A549 (cell line): ENCODE measurements at regions not wholly inside any gene's neighbourhood (a gene's known extent, or its start where the extent isn't known, plus 50 kb on each side); places are given as distances from the start of the nearest gene placed in this dataset.

Source experiments
- ATAC-seq, 2 experiments: fragments of 200-7000 bp in 1 of 2; fragments of >200 bp in 1 of 2; cut with Nextera tagmentation in 1 of 2; cut with Tn5 transposase in 1 of 2; 3 replicates each; pipeline versions ENCODE4 v1.8.0 to v1.9.1; 2018 to 2020; ENCODE audit warnings: mild to moderate bottlenecking in 1 of 2, moderate library complexity in 1 of 2
- CTCF ChIA-PET: fragments of 300-600 bp; sonication (Branson Sonifier 250); formaldehyde crosslinking; extraction: SDS; loops from one replicate; lab custom pipeline; 2021; ENCODE audit warnings: antibody characterized with exemption, inconsistent platforms; lab: Yijun Ruan, JAX
- POLR2A ChIA-PET: fragments of 350-600 bp; formaldehyde crosslinking; extraction: SDS; loops from one replicate; lab custom pipeline; 2021; ENCODE audit warnings: antibody characterized with exemption, inconsistent platforms; lab: Yijun Ruan, JAX
- DNase-seq, 2 experiments: peaks; one replicate each; pipeline versions ENCODE4 v3.0.0 to v3.0.0-alpha.2; 2011 to 2016; ENCODE audit warnings: low read depth in 1 of 2, low spot score in 1 of 2
- FAIRE-seq: peaks from 2 replicates; lab custom pipeline; 2011; peaks lifted over from hg19 to GRCh38; lab: Jason Lieb, UNC
- H3K27ac ChIP-seq, 2 experiments: fragments of >200 bp; sonication (Bioruptor Twin); formaldehyde crosslinking; 3 replicates each; pipeline ENCODE4 v1.5.1; 2016 to 2017
- H3K4me1 ChIP-seq: fragments of >200 bp; sonication (Bioruptor Twin); formaldehyde crosslinking; 3 replicates; pipeline ENCODE4 v1.6.1; 2016
- H3K4me2 ChIP-seq: fragments of >200 bp; sonication (Bioruptor Twin); formaldehyde crosslinking; 3 replicates; pipeline ENCODE4 v1.6.1; 2016
- H3K4me3 ChIP-seq: fragments of >200 bp; sonication (Bioruptor Twin); formaldehyde crosslinking; 3 replicates; pipeline ENCODE4 v1.5.1; 2016
- H3K9me3 ChIP-seq: fragments of >200 bp; sonication (Bioruptor Twin); formaldehyde crosslinking; 3 replicates; pipeline ENCODE4 v1.6.1; 2016
- CBX2 ChIP-seq: fragments of 200-600 bp; sonication (generic); IDR thresholded peaks from 2 replicates; pipeline ENCODE4 v1.6.1; 2016; ENCODE audit warnings: low read depth, mild to moderate bottlenecking, borderline replicate concordance
- CBX8 ChIP-seq: fragments of 200-600 bp; sonication (generic); IDR thresholded peaks from 2 replicates; pipeline ENCODE4 v1.6.1; 2016
- CEBPB ChIP-seq, 2 experiments: fragments of >200 bp in 1 of 2; sonication (Bioruptor Twin) in 1 of 2; formaldehyde crosslinking in 1 of 2; IDR thresholded peaks; 2 replicates each; pipeline ENCODE4 v1.6.1; 2012 to 2016
- CHD4 ChIP-seq: fragments of 200-600 bp; sonication (generic); IDR thresholded peaks from 2 replicates; pipeline ENCODE4 v1.6.1; 2016; ENCODE audit warnings: antibody characterized with exemption, mild to moderate bottlenecking, borderline replicate concordance
- ESRRA ChIP-seq: fragments of 150-350 bp; IDR thresholded peaks from 2 replicates; pipeline ENCODE4 v1.6.1; 2014; ENCODE audit warnings: mild to moderate bottlenecking, low read length, borderline replicate concordance
- FOSB ChIP-seq: fragments of 250-450 bp; sonication (Bioruptor Pico); IDR thresholded peaks from 2 replicates; pipeline ENCODE4 v1.5.0; 2020; ENCODE audit warnings: mild to moderate bottlenecking, moderate library complexity
- FOSL2 ChIP-seq, 2 experiments: fragments of 450-650 bp in 1 of 2; fragments of >200 bp in 1 of 2; sonication (Bioruptor Twin) in 1 of 2; formaldehyde crosslinking; IDR thresholded peaks; 2 replicates each; pipeline versions ENCODE4 v1.5.0 to v1.6.1; 2016 to 2020; ENCODE audit warnings: mild to moderate bottlenecking in 1 of 2, moderate library complexity in 1 of 2
- FOXS1 ChIP-seq: fragments of 250-450 bp; sonication (Bioruptor Pico); IDR thresholded peaks from 2 replicates; pipeline ENCODE4 v1.5.0; 2020; ENCODE audit warnings: mild to moderate bottlenecking, moderate library complexity
- GATA3 ChIP-seq: IDR thresholded peaks from 2 replicates; pipeline ENCODE4 v1.6.1; 2012; ENCODE audit warnings: borderline replicate concordance
- HDAC2 ChIP-seq: fragments of 200-600 bp; sonication (generic); IDR thresholded peaks from 2 replicates; pipeline ENCODE4 v1.6.1; 2016
- HEYL ChIP-seq: fragments of 250-450 bp; sonication (Bioruptor Pico); IDR thresholded peaks from 2 replicates; pipeline ENCODE4 v1.8.0; 2021; ENCODE audit warnings: mild to moderate bottlenecking, moderate library complexity
- HOXA7 ChIP-seq: fragments of 250-450 bp; sonication (Bioruptor Pico); IDR thresholded peaks from 2 replicates; pipeline ENCODE4 v1.5.0; 2020; ENCODE audit warnings: mild to moderate bottlenecking, moderate library complexity
- HOXB13 ChIP-seq: fragments of 250-450 bp; sonication (Bioruptor Pico); IDR thresholded peaks from 2 replicates; pipeline ENCODE4 v1.5.0; 2020; ENCODE audit warnings: low read depth, mild to moderate bottlenecking, moderate library complexity
- JUNB ChIP-seq: fragments of >200 bp; sonication (Bioruptor Twin); formaldehyde crosslinking; IDR thresholded peaks from 2 replicates; pipeline ENCODE4 v1.6.1; 2016
- KDM1A ChIP-seq: fragments of 200-600 bp; sonication (generic); IDR thresholded peaks from 2 replicates; pipeline ENCODE4 v1.6.1; 2016; ENCODE audit warnings: low read depth, mild to moderate bottlenecking
- MAFK ChIP-seq: fragments of 450-650 bp; IDR thresholded peaks from 2 replicates; pipeline ENCODE4 v1.6.1; 2014; ENCODE audit not compliant: partially characterized antibody
- MYC ChIP-seq: IDR thresholded peaks from 2 replicates; pipeline ENCODE4 v1.6.1; 2012; ENCODE audit warnings: mild to moderate bottlenecking, inconsistent platforms, low read length, improper control_type of control experiment, borderline replicate concordance
- NFE2L2 ChIP-seq: fragments of 150-350 bp; conservative IDR thresholded peaks from 2 replicates; pipeline ENCODE4 v1.6.1; 2014; ENCODE audit warnings: low read length
- NPAS2 ChIP-seq: fragments of 250-450 bp; sonication (Bioruptor Pico); IDR thresholded peaks from 2 replicates; pipeline ENCODE4 v1.8.0; 2022; ENCODE audit warnings: mild to moderate bottlenecking, moderate library complexity, borderline replicate concordance
- NR3C1 ChIP-seq: fragments of >200 bp; sonication (Bioruptor Twin); formaldehyde crosslinking; IDR thresholded peaks from 3 replicates; pipeline ENCODE4 v1.6.1; 2017
- POLR2A ChIP-seq: IDR thresholded peaks from 2 replicates; pipeline ENCODE4 v1.6.1; 2012; ENCODE audit warnings: mild to moderate bottlenecking, low read length
- RARB ChIP-seq: fragments of 250-450 bp; sonication (Bioruptor Pico); IDR thresholded peaks from 2 replicates; pipeline ENCODE4 v1.8.0; 2021; ENCODE audit warnings: mild to moderate bottlenecking, moderate library complexity
- RCOR1 ChIP-seq: fragments of 150-350 bp; IDR thresholded peaks from 2 replicates; pipeline ENCODE4 v1.6.1; 2014; ENCODE audit warnings: antibody characterized with exemption, low read length, low read depth
- RFX5 ChIP-seq: fragments of 450-650 bp; IDR thresholded peaks from 2 replicates; pipeline ENCODE4 v1.7.1; 2014; ENCODE audit warnings: antibody characterized with exemption, mild to moderate bottlenecking, moderate library complexity
- SREBF2 ChIP-seq: fragments of 450-650 bp; IDR thresholded peaks from 2 replicates; pipeline ENCODE4 v1.6.1; 2014; ENCODE audit warnings: mild to moderate bottlenecking, moderate library complexity
- WGBS: methylation state at CpG from one replicate; pipeline ENCODE4 v1.1.6; 2017; ENCODE audit errors: missing lambda C conversion rate; 5-methylcytosine and 5-hydroxymethylcytosine counted together
- TF ChIP-seq, protein P1 (sequence below): fragments of >200 bp; sonication (Bioruptor Twin); formaldehyde crosslinking; IDR thresholded peaks from 3 replicates; pipeline ENCODE4 v1.5.1; 2016
- TF ChIP-seq, protein P2 (sequence below): fragments of 450-650 bp; IDR thresholded peaks from 2 replicates; pipeline ENCODE4 v1.6.1; 2014; ENCODE audit warnings: antibody characterized with exemption
- TF ChIP-seq, protein P3 (sequence below): IDR thresholded peaks from 2 replicates; pipeline ENCODE4 v1.6.1; 2012
- TF ChIP-seq, protein P4 (sequence below): fragments of >200 bp; sonication (Bioruptor Twin); formaldehyde crosslinking; IDR thresholded peaks from 3 replicates; pipeline ENCODE4 v1.6.1; 2016
- TF ChIP-seq, protein P5 (sequence below): fragments of 250-450 bp; sonication (Bioruptor Pico); IDR thresholded peaks from 2 replicates; pipeline ENCODE4 v1.5.0; 2020; ENCODE audit warnings: low read depth, mild to moderate bottlenecking, moderate library complexity
- TF ChIP-seq, protein P6 (sequence below): fragments of 250-450 bp; sonication (Bioruptor Pico); IDR thresholded peaks from 2 replicates; pipeline ENCODE4 v1.5.0; 2021; ENCODE audit warnings: mild to moderate bottlenecking, moderate library complexity, borderline replicate concordance

DNA sequence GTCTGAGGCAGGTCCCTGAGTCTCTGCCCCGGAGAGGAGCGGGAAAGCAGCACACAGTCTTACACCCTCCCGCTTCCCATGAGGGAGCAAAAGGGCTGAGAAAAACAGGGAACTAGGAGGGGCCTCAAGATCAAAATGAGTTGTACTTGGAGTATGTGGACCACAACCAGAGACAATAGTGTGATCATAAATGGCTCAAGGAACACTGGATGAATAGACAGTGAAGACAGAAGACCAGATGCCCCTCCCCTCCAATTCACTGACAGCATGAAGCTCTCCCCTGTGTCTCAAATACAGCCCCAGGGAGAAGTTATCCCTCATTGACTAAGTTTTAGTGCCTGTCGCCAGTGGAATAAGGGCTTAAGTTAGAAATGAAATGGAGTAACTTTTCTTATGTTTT lies 191.0 kb downstream of the TFAP2A start (continued):
- TF ChIP-seq NPAS2 (CRISPR knock-in tag): no peak

DNA sequence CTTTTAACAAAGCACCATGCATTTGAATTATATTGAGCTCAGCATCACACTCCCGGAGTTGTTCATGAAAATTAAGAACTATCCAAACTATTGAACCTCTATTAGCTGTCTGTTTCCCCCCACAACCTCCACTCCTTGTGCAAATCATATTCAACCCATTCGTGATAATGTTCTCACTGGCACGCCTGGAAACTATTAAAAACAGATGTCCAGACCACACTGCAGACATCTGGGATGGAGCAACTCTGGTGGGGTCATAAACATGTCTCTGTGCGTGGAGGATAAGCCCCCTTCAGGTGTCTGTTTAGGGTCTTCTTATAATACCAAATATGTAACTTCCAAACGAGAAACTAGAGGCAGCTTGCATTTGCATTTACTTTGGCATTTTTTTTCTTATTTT lies 193.7 kb downstream of the TFAP2A start:
- TF ChIP-seq NR3C1 (no peak), FOSL2 (IDR thresholded peaks at IDR 0.05) (no peak), FOSL2 (CRISPR knock-in tag; IDR thresholded peaks at IDR 0.05) (no peak), KDM1A (no peak), NFE2L2 (no peak), MYC (no peak), RARB (no peak), GATA3 (no peak), CHD4 (no peak), POLR2A (no peak), FOSB (CRISPR knock-in tag) (no peak), MAFK (no peak), FOXS1 (CRISPR knock-in tag) (no peak), SREBF2 (no peak)
- TF ChIP-seq, protein P1, sequence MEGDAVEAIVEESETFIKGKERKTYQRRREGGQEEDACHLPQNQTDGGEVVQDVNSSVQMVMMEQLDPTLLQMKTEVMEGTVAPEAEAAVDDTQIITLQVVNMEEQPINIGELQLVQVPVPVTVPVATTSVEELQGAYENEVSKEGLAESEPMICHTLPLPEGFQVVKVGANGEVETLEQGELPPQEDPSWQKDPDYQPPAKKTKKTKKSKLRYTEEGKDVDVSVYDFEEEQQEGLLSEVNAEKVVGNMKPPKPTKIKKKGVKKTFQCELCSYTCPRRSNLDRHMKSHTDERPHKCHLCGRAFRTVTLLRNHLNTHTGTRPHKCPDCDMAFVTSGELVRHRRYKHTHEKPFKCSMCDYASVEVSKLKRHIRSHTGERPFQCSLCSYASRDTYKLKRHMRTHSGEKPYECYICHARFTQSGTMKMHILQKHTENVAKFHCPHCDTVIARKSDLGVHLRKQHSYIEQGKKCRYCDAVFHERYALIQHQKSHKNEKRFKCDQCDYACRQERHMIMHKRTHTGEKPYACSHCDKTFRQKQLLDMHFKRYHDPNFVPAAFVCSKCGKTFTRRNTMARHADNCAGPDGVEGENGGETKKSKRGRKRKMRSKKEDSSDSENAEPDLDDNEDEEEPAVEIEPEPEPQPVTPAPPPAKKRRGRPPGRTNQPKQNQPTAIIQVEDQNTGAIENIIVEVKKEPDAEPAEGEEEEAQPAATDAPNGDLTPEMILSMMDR: no peak
- TF ChIP-seq, protein P2, sequence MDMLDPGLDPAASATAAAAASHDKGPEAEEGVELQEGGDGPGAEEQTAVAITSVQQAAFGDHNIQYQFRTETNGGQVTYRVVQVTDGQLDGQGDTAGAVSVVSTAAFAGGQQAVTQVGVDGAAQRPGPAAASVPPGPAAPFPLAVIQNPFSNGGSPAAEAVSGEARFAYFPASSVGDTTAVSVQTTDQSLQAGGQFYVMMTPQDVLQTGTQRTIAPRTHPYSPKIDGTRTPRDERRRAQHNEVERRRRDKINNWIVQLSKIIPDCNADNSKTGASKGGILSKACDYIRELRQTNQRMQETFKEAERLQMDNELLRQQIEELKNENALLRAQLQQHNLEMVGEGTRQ: no peak
- TF ChIP-seq, protein P3, sequence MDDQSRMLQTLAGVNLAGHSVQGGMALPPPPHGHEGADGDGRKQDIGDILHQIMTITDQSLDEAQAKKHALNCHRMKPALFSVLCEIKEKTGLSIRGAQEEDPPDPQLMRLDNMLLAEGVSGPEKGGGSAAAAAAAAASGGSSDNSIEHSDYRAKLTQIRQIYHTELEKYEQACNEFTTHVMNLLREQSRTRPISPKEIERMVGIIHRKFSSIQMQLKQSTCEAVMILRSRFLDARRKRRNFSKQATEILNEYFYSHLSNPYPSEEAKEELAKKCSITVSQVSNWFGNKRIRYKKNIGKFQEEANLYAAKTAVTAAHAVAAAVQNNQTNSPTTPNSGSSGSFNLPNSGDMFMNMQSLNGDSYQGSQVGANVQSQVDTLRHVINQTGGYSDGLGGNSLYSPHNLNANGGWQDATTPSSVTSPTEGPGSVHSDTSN: no peak
- TF ChIP-seq, protein P4, sequence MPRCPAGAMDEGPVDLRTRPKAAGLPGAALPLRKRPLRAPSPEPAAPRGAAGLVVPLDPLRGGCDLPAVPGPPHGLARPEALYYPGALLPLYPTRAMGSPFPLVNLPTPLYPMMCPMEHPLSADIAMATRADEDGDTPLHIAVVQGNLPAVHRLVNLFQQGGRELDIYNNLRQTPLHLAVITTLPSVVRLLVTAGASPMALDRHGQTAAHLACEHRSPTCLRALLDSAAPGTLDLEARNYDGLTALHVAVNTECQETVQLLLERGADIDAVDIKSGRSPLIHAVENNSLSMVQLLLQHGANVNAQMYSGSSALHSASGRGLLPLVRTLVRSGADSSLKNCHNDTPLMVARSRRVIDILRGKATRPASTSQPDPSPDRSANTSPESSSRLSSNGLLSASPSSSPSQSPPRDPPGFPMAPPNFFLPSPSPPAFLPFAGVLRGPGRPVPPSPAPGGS: no peak
- Histone ChIP-seq H3K9me3 (no peaks in the 10 kb centered on the region), H3K27ac (no peak overlapping the region), H3K4me3 (no peak overlapping the region), H3K4me1 (no peaks in the 10 kb centered on the region), H3K4me2 (no peak overlapping the region)
- DNase-seq (no peak), ATAC-seq (no peak), FAIRE-seq (no peak)
- ChIA-PET POLR2A (no interaction called here), CTCF (no interaction called here)
- 63% methylated on average over 5 of the region's 5 CpGs for WGBS

DNA sequence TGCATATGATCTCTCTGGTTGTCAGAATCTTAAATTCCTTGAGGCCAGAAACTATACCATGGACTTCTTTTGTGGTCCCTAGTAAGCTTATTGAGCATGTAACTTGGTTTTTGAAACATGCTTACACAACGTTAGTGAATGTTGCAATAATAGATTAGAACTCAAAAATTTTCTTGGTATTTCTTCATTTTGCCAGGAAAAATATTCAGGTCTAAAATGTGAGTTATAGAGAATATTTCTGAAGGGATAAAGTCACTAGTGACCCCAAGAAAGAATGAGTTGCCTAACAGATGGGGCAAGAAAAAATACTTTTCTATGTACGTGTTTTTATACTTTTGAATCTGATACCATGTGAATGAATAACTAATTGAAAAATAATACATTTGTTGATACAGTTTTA lies 195.4 kb downstream of the TFAP2A start:
- no peak for FAIRE-seq
- 90% methylated on average over 2 of the region's 2 CpGs for WGBS
- TF ChIP-seq CBX2 (no peak), RCOR1 (no peak), GATA3 (no peak), HOXA7 (CRISPR knock-in tag) (no peak), ESRRA (no peak), HDAC2 (no peak), RARB (no peak), CEBPB (IDR thresholded peaks at IDR 0.05) (no peak), MYC (no peak), HOXB13 (CRISPR knock-in tag) (no peak), CBX8 (no peak), HEYL (CRISPR knock-in tag) (no peak), POLR2A (no peak), FOSL2 (IDR thresholded peaks at IDR 0.05) (no peak), FOSL2 (CRISPR knock-in tag; IDR thresholded peaks at IDR 0.05) (no peak), RFX5 (no peak), JUNB (no peak)
- TF ChIP-seq, protein P5, sequence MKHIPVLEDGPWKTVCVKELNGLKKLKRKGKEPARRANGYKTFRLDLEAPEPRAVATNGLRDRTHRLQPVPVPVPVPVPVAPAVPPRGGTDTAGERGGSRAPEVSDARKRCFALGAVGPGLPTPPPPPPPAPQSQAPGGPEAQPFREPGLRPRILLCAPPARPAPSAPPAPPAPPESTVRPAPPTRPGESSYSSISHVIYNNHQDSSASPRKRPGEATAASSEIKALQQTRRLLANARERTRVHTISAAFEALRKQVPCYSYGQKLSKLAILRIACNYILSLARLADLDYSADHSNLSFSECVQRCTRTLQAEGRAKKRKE (CRISPR knock-in tag): no peak
- TF ChIP-seq, protein P6, sequence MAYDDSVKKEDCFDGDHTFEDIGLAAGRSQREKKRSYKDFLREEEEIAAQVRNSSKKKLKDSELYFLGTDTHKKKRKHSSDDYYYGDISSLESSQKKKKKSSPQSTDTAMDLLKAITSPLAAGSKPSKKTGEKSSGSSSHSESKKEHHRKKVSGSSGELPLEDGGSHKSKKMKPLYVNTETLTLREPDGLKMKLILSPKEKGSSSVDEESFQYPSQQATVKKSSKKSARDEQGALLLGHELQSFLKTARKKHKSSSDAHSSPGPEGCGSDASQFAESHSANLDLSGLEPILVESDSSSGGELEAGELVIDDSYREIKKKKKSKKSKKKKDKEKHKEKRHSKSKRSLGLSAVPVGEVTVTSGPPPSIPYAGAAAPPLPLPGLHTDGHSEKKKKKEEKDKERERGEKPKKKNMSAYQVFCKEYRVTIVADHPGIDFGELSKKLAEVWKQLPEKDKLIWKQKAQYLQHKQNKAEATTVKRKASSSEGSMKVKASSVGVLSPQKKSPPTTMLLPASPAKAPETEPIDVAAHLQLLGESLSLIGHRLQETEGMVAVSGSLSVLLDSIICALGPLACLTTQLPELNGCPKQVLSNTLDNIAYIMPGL (CRISPR knock-in tag): no peak

More for the DNA sequence above, 195.4 kb downstream of the TFAP2A start:
- no peak overlapping the region for H3K4me3 ChIP-seq
- H3K9me3 ChIP-seq: no peaks in the 10 kb centered on the region
- no peak overlapping the region for H3K4me2 ChIP-seq
- no peaks in the 10 kb centered on the region for H3K4me1 ChIP-seq
- ATAC-seq: no peak
- no peak overlapping the region for H3K27ac ChIP-seq
- POLR2A ChIA-PET: no interaction called here
- DNase-seq: no peak
- CTCF ChIA-PET: no interaction called here
